Testis (tissue), 2 donors: ENCODE measurements at regions not wholly inside any gene's neighbourhood (a gene's known extent, or its start where the extent isn't known, plus 50 kb on each side); places are given as distances from the start of the nearest gene placed in this dataset.

Experiments used
- POLR2A ChIP-seq: fragments of 450-650 bp; IDR thresholded peaks from one replicate; pipeline ENCODE4 v1.6.1; 2017; ENCODE audit warnings: antibody characterized with exemption, mild to moderate bottlenecking, moderate library complexity
- TF ChIP-seq, protein P1 (sequence below), 3 experiments: fragments of 450-650 bp in 2 of 3; fragments of 200-600 bp in 1 of 3; sonication (generic) in 1 of 3; IDR thresholded peaks; one replicate each; pipeline ENCODE4 v1.5.1; 2016 to 2019; ENCODE audit warnings: antibody characterized with exemption in 3 of 3, mild to moderate bottlenecking in 2 of 3, moderate library complexity in 1 of 3

DNA sequence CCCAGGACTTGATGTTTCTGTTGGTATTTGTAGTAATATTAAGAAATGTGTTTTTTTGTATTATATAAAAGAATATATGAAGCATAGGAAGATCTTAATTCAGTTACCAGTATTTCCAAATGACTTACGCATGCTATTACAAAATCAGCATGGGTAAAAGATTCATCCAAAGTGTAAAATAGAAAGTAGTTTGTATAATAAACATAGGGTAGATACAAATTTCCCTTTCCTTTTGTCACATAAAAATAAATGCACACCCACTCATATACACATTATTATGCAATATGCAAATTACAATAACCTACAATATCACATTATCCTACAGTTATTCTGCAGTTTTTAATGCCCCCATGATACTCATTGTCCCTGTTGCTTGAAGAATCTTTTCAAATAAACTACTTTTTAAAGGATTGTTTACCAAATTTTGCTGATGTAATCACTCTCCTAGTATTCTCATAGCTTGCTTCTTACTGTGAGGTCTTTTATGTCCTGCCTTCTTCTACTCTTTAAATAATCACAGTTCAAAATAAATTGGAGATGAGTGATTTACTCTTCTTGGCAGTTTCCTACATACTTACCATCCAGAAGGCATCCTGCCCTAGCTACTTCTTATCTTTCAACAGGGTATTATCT lies 244.0 kb downstream of the CASP12 start:
- TF ChIP-seq, protein P1, sequence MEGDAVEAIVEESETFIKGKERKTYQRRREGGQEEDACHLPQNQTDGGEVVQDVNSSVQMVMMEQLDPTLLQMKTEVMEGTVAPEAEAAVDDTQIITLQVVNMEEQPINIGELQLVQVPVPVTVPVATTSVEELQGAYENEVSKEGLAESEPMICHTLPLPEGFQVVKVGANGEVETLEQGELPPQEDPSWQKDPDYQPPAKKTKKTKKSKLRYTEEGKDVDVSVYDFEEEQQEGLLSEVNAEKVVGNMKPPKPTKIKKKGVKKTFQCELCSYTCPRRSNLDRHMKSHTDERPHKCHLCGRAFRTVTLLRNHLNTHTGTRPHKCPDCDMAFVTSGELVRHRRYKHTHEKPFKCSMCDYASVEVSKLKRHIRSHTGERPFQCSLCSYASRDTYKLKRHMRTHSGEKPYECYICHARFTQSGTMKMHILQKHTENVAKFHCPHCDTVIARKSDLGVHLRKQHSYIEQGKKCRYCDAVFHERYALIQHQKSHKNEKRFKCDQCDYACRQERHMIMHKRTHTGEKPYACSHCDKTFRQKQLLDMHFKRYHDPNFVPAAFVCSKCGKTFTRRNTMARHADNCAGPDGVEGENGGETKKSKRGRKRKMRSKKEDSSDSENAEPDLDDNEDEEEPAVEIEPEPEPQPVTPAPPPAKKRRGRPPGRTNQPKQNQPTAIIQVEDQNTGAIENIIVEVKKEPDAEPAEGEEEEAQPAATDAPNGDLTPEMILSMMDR (IDR thresholded peaks at IDR 0.05), result no peak
- no peak for TF ChIP-seq POLR2A
